ENCODE measurements at regions not wholly inside any gene's neighbourhood (a gene's known extent, or its start where the extent isn't known, plus 50 kb on each side); places are given as distances from the start of the nearest gene placed in this dataset.

- no peaks in the 10 kb centered on the region for H3K9me2 ChIP-seq (replicated peaks; ENCODE audit: insufficient read depth, low read length)
- no peaks in the 10 kb centered on the region for H3K27me3 ChIP-seq (replicated peaks; ENCODE audit: insufficient read depth, low read length)
- H3K79me2 ChIP-seq (ENCODE audit: low read length): no peaks in the 10 kb centered on the region
- H3K9me3 ChIP-seq (replicated peaks; ENCODE audit: insufficient read depth, low read length): no peaks in the 10 kb centered on the region
- no peak for DNase-seq
- H3K4me3 ChIP-seq (ENCODE audit: low read length): no peak overlapping the region
- 0 out of 2 replicates have a peak overlapping the region, but pooled peaks have one; percentile 17 for H2AFZ ChIP-seq (ENCODE audit: low read length)
- H3K9ac ChIP-seq (ENCODE audit: low read length): no peak overlapping the region
- H3K4me1 ChIP-seq (ENCODE audit: low read length): no peaks in the 10 kb centered on the region
- H3K36me3 ChIP-seq (replicated peaks; ENCODE audit: insufficient read depth, low read length): no peaks in the 10 kb centered on the region
- no peak overlapping the region for H3K4me2 ChIP-seq (ENCODE audit: low read depth, low read length)
- no peak overlapping the region for H3K27ac ChIP-seq (ENCODE audit: low read length)
- H3F3A ChIP-seq (ENCODE audit: insufficient read depth, low read length): no peaks in the 10 kb centered on the region
- TF ChIP-seq EZH2phosphoT487 (IDR thresholded peaks at IDR 0.05; ENCODE audit: low read length) (no peak), CTCF (IDR thresholded peaks at IDR 0.05; ENCODE audit: low read length) (no peak)
- H4K20me1 ChIP-seq (ENCODE audit: insufficient read depth, low read length): no peaks in the 10 kb centered on the region
Observed at GRCh38 chr12:82027612-82028011, 268.5 kb upstream of the PPFIA2 start.

GRCh38 chr12:82025462-82025861 lies 266.3 kb upstream of the PPFIA2 start:
- Histone ChIP-seq H3K9me3 (replicated peaks; ENCODE audit: insufficient read depth, low read length) (no peaks in the 10 kb centered on the region), H3K9me2 (replicated peaks; ENCODE audit: insufficient read depth, low read length) (no peaks in the 10 kb centered on the region), H3F3A (ENCODE audit: insufficient read depth, low read length) (no peaks in the 10 kb centered on the region), H3K4me1 (ENCODE audit: low read length) (no peaks in the 10 kb centered on the region), H3K9ac (ENCODE audit: low read length) (no peak overlapping the region), H3K27ac (ENCODE audit: low read length) (no peak overlapping the region), H3K79me2 (ENCODE audit: low read length) (no peaks in the 10 kb centered on the region), H3K4me2 (ENCODE audit: low read depth, low read length) (no peak overlapping the region), H4K20me1 (ENCODE audit: insufficient read depth, low read length) (no peaks in the 10 kb centered on the region), H3K27me3 (replicated peaks; ENCODE audit: insufficient read depth, low read length) (no peaks in the 10 kb centered on the region), H3K4me3 (ENCODE audit: low read length) (no peak overlapping the region), H3K36me3 (replicated peaks; ENCODE audit: insufficient read depth, low read length) (no peaks in the 10 kb centered on the region), H2AFZ (ENCODE audit: low read length) (no peak overlapping the region)
- DNase-seq: no peak
- TF ChIP-seq EZH2 (optimal IDR thresholded peaks at IDR 0.05; ENCODE audit: low read depth, low read length) (no peak), EZH2phosphoT487 (IDR thresholded peaks at IDR 0.05; ENCODE audit: low read length) (no peak), CTCF (IDR thresholded peaks at IDR 0.05; ENCODE audit: low read length) (no peak)

- TF ChIP-seq EZH2 (optimal IDR thresholded peaks at IDR 0.05; ENCODE audit: low read depth, low read length): no peak
- TF ChIP-seq CTCF (IDR thresholded peaks at IDR 0.05; ENCODE audit: low read length): peak; percentile 53
- H3K4me2 ChIP-seq (ENCODE audit: low read depth, low read length): no peak overlapping the region
- H3K9ac ChIP-seq (ENCODE audit: low read length): no peak overlapping the region
- H4K20me1 ChIP-seq (ENCODE audit: insufficient read depth, low read length): no peaks in the 10 kb centered on the region
- no peaks in the 10 kb centered on the region for H3F3A ChIP-seq (ENCODE audit: insufficient read depth, low read length)
- H3K27ac ChIP-seq (ENCODE audit: low read length): no peak overlapping the region
- peak; percentile 34 for DNase-seq
- no peak overlapping the region for H3K4me3 ChIP-seq (ENCODE audit: low read length)
- 0 out of 2 replicates have a peak, but pooled peaks cover 2% of the 10 kb centered on the region for H3K4me1 ChIP-seq (ENCODE audit: low read length)
- H3K27me3 ChIP-seq (replicated peaks; ENCODE audit: insufficient read depth, low read length): no peaks in the 10 kb centered on the region
- H3K9me3 ChIP-seq (replicated peaks; ENCODE audit: insufficient read depth, low read length): no peaks in the 10 kb centered on the region
- H3K36me3 ChIP-seq (replicated peaks; ENCODE audit: insufficient read depth, low read length): no peaks in the 10 kb centered on the region
- no peak overlapping the region for H2AFZ ChIP-seq (ENCODE audit: low read length)
- no peaks in the 10 kb centered on the region for H3K9me2 ChIP-seq (replicated peaks; ENCODE audit: insufficient read depth, low read length)
- no peaks in the 10 kb centered on the region for H3K79me2 ChIP-seq (ENCODE audit: low read length)
Observed at GRCh38 chr12:82019533-82019932, 260.4 kb upstream of the PPFIA2 start.

Measured in MM.1S (cell line).